ENCODE measurements at regions not wholly inside any gene's neighbourhood (a gene's known extent, or its start where the extent isn't known, plus 50 kb on each side); places are given as distances from the start of the nearest gene placed in this dataset.

DNA sequence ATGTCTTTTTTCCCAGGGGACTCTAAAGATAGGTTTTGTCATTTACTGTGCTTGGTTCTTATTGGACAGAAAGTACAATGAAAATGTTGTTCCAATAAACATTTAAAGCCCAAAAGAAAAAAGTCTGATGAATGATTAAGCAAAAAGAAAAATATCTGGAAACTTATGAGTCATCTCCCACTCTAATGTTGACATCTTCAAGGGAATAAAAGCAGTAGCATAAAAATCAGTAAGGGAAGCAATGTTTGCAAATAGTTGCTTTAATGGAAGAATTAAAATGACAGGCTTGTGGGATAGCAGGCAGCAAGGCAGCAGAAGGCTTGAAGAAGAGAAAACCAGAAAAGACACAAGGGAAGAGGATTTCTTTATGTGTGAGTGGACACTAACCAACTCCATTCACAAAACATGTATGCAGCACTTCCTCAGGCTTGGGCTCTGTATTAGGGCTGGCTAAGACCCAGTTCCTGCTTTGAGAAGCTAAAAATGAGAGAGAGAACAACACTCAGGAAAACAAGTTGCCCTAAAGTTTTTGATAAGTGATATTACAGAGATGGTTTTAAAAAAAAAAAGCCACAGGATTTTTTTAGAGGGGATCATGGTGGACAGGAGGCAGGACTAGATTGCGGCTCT, 263.2 kb upstream of the NT5E start:
- Histone ChIP-seq H4K20me1 (ENCODE audit: insufficient read depth, low read length) (no peaks in the 10 kb centered on the region), H3K36me3 (replicated peaks in 1 of 2; ENCODE audit: control insufficient read depth in 1 of 2, insufficient read depth in 2 of 2, low read length in 2 of 2) (no peaks in the 10 kb centered on the region), H3K27me3 (ENCODE audit: control insufficient read depth in 2 of 2, insufficient read depth in 2 of 2, low read length in 2 of 2) (no peaks in the 10 kb centered on the region), H3K79me2 (ENCODE audit: insufficient read depth, low read length) (no peaks in the 10 kb centered on the region), H3K9me3 (replicated peaks in 1 of 2; ENCODE audit: control insufficient read depth in 1 of 2, insufficient read depth in 1 of 2, low read length in 2 of 2) (peaks cover 0 to 13% of the 10 kb centered on the region in 2 donors), H3K4me1 (ENCODE audit: control insufficient read depth in 1 of 2, insufficient read depth in 2 of 2, low read length in 2 of 2) (no peaks in the 10 kb centered on the region), H3K27ac (ENCODE audit: low read depth in 1 of 2, low read length in 2 of 2) (no peak overlapping the region), H3K4me2 (replicated peaks; ENCODE audit: extremely low read depth, low read length, poor library complexity, severe bottlenecking) (no peak overlapping the region), H3K4me3 (replicated peaks in 1 of 3; ENCODE audit: low read depth in 2 of 3, low read length in 3 of 3) (no peak overlapping the region), H3K9ac (ENCODE audit: insufficient read depth, low read length, poor library complexity, severe bottlenecking) (no peak overlapping the region), H2AFZ (ENCODE audit: insufficient read depth, low read depth, low read length, poor library complexity, severe bottlenecking) (no peak overlapping the region)
- no peak for TF ChIP-seq CTCF (IDR thresholded peaks at IDR 0.05)
- no peaks in the 10 kb centered on the region for H3K36me3 Mint-ChIP-seq
- no peak overlapping the region for H3K27ac Mint-ChIP-seq
- 80% methylated on average over 1 of the region's 1 CpG for WGBS (ENCODE audit: insufficient coverage)
- H3K4me1 Mint-ChIP-seq, result no peaks in the 10 kb centered on the region
- H3K9me3 Mint-ChIP-seq, result peaks cover 4 to 20% (median 5%) of the 10 kb centered on the region in 7 donors
- DNase-seq, result no peak
- intact Hi-C loops (cut with micrococcal nuclease), result no loop called here
- peaks cover 0 to 1% (median 0%) of the 10 kb centered on the region in 3 donors for H3K27me3 Mint-ChIP-seq (ENCODE audit: low read depth in 3 of 3)
- no peak overlapping the region for H3K4me3 Mint-ChIP-seq

GRCh38 chr6:85185977-85186376, 263.9 kb upstream of the NT5E start:
- H3K9me3 ChIP-seq (replicated peaks in 1 of 2; ENCODE audit: control insufficient read depth in 1 of 2, insufficient read depth in 1 of 2, low read length in 2 of 2), result peaks cover 2 to 13% of the 10 kb centered on the region in 2 donors
- no peak overlapping the region for H3K27ac ChIP-seq (ENCODE audit: low read depth in 1 of 2, low read length in 2 of 2)
- Mint-ChIP-seq H3K9me3 (peaks cover 4 to 20% (median 8%) of the 10 kb centered on the region in 7 donors), H3K4me1 (no peaks in the 10 kb centered on the region), H3K36me3 (no peaks in the 10 kb centered on the region), H3K27me3 (ENCODE audit: low read depth in 3 of 3) (peaks cover 0 to 1% (median 0%) of the 10 kb centered on the region in 3 donors), H3K4me3 (no peak overlapping the region), H3K27ac (no peak overlapping the region)
- H3K27me3 ChIP-seq (ENCODE audit: control insufficient read depth in 2 of 2, insufficient read depth in 2 of 2, low read length in 2 of 2), result no peaks in the 10 kb centered on the region
- H3K9ac ChIP-seq (ENCODE audit: insufficient read depth, low read length, poor library complexity, severe bottlenecking), result no peak overlapping the region
- no peak for TF ChIP-seq CTCF (IDR thresholded peaks at IDR 0.05)
- intact Hi-C loops (cut with micrococcal nuclease), result no loop called here
- H2AFZ ChIP-seq (ENCODE audit: insufficient read depth, low read depth, low read length, poor library complexity, severe bottlenecking), result no peak overlapping the region
- no peak overlapping the region for H3K4me3 ChIP-seq (replicated peaks in 1 of 3; ENCODE audit: low read depth in 2 of 3, low read length in 3 of 3)
- H3K4me2 ChIP-seq (replicated peaks; ENCODE audit: extremely low read depth, low read length, poor library complexity, severe bottlenecking), result no peak overlapping the region
- no peaks in the 10 kb centered on the region for H4K20me1 ChIP-seq (ENCODE audit: insufficient read depth, low read length)
- no CpG with 5 or more reads among the region's 1 CpG for WGBS (ENCODE audit: insufficient coverage)
- DNase-seq, result no peak
- H3K4me1 ChIP-seq (ENCODE audit: control insufficient read depth in 1 of 2, insufficient read depth in 2 of 2, low read length in 2 of 2), result no peaks in the 10 kb centered on the region
- H3K79me2 ChIP-seq (ENCODE audit: insufficient read depth, low read length), result no peaks in the 10 kb centered on the region
- H3K36me3 ChIP-seq (replicated peaks in 1 of 2; ENCODE audit: control insufficient read depth in 1 of 2, insufficient read depth in 2 of 2, low read length in 2 of 2), result no peaks in the 10 kb centered on the region

Measured in CD14-positive monocyte (primary cell).